GM18870 (cell line): ENCODE measurements at regions not wholly inside any gene's neighbourhood (a gene's known extent, or its start where the extent isn't known, plus 50 kb on each side); places are given as distances from the start of the nearest gene placed in this dataset.
A peak's percentile ranks its signal among the peaks of the same experiment; 100 is the strongest.

ENCODE experiments used
- ATAC-seq: cut with Tn5 transposase; IDR thresholded peaks from one replicate; pipeline ENCODE4 v1.9.1; 2021; ENCODE audit warnings: moderate library complexity; ENCODE audit not compliant: unreplicated experiment

- no peak for ATAC-seq
Measured at GRCh38 chr4:182000077-182000476, 243.1 kb upstream of the TENM3 start.

GRCh38 chr4:182010876-182011275, 232.3 kb upstream of the TENM3 start:
- ATAC-seq, result no peak

- ATAC-seq, result no peak
Measured at GRCh38 chr4:182014164-182014563, 229.0 kb upstream of the TENM3 start.

GRCh38 chr4:182015014-182015413, 228.2 kb upstream of the TENM3 start:
- no peak for ATAC-seq

GRCh38 chr4:182015893-182016292, 227.3 kb upstream of the TENM3 start:
- ATAC-seq, result no peak

GRCh38 chr4:182017038-182017437, 226.2 kb upstream of the TENM3 start:
- ATAC-seq, result no peak

- peak; percentile 55 for ATAC-seq
Measured at GRCh38 chr4:182018691-182019090, 224.5 kb upstream of the TENM3 start.

GRCh38 chr4:182019148-182019652, 224.0 kb upstream of the TENM3 start:
- ATAC-seq, result peak; percentile 89

- no peak for ATAC-seq
Measured at GRCh38 chr4:182022909-182023308, 220.3 kb upstream of the TENM3 start.

GRCh38 chr4:182023469-182023868, 219.7 kb upstream of the TENM3 start:
- ATAC-seq, result no peak

- ATAC-seq, result no peak
Measured at GRCh38 chr4:182042945-182043344, 200.3 kb upstream of the TENM3 start.

GRCh38 chr4:182048871-182049270, 194.3 kb upstream of the TENM3 start:
- ATAC-seq, result no peak

- ATAC-seq, result no peak
Measured at GRCh38 chr4:182056866-182057265, 186.3 kb upstream of the TENM3 start.

GRCh38 chr4:182062458-182062857, 180.7 kb upstream of the TENM3 start:
- ATAC-seq, result no peak

- no peak for ATAC-seq
Measured at GRCh38 chr4:182062936-182063335, 180.3 kb upstream of the TENM3 start.

GRCh38 chr4:182063651-182064050, 179.6 kb upstream of the TENM3 start:
- no peak for ATAC-seq

- no peak for ATAC-seq
Measured at GRCh38 chr4:182065255-182065654, 177.9 kb upstream of the TENM3 start.

- no peak for ATAC-seq
Measured at GRCh38 chr4:182066037-182066436, 177.2 kb upstream of the TENM3 start.

GRCh38 chr4:182067828-182068227, 175.4 kb upstream of the TENM3 start:
- no peak for ATAC-seq

- ATAC-seq, result no peak
Measured at GRCh38 chr4:182068920-182069319, 174.3 kb upstream of the TENM3 start.

GRCh38 chr4:182073278-182073677, 169.9 kb upstream of the TENM3 start:
- no peak for ATAC-seq

GRCh38 chr4:182074139-182074538, 169.1 kb upstream of the TENM3 start:
- no peak for ATAC-seq

- ATAC-seq, result no peak
Measured at GRCh38 chr4:182074810-182075209, 168.4 kb upstream of the TENM3 start.

- ATAC-seq, result no peak
Measured at GRCh38 chr4:182082910-182083309, 160.3 kb upstream of the TENM3 start.
